Ascending aorta (tissue), 2 donors: ENCODE measurements at regions not wholly inside any gene's neighbourhood (a gene's known extent, or its start where the extent isn't known, plus 50 kb on each side); places are given as distances from the start of the nearest gene placed in this dataset.

Experiments used
- DNase-seq, 2 donors: peaks; one replicate each; pipeline ENCODE4 v3.0.0-alpha.2; 2019; ENCODE audit warnings: low spot score in 2 of 2
- H3K27ac ChIP-seq, 2 donors: fragments of 200-600 bp; sonication (generic); one replicate each; pipeline ENCODE4 v1.5.1; 2016 to 2017; ENCODE audit warnings: mild to moderate bottlenecking in 1 of 2
- H3K27me3 ChIP-seq: fragments of 200-600 bp; sonication (generic); one replicate; pipeline ENCODE4 v1.5.1; 2017
- H3K36me3 ChIP-seq, 2 donors: fragments of 200-600 bp; sonication (generic); one replicate each; pipeline ENCODE4 v1.5.1; 2016
- H3K4me1 ChIP-seq, 2 donors: fragments of 200-600 bp; sonication (generic); one replicate each; pipeline ENCODE4 v1.5.1; 2016 to 2017; ENCODE audit warnings: mild to moderate bottlenecking in 1 of 2
- H3K4me3 ChIP-seq, 2 donors: fragments of 200-600 bp; sonication (generic); one replicate each; pipeline ENCODE4 v1.5.1; 2016 to 2017; ENCODE audit warnings: mild to moderate bottlenecking in 1 of 2
- H3K9me3 ChIP-seq, 2 donors: fragments of 200-600 bp; sonication (generic); one replicate each; pipeline ENCODE4 v1.5.1; 2016
- intact Hi-C: fragments of 100-400 bp; cut with DNase I; formaldehyde crosslinking; loops from one replicate; pipeline ENCODE4 v1.15.1; 2023
- TF ChIP-seq, protein P1 (sequence below), 3 experiments: fragments of 200-600 bp in 2 of 3; fragments of 450-650 bp in 1 of 3; sonication (generic) in 2 of 3; IDR thresholded peaks; one replicate each; pipeline ENCODE4 v1.5.1; 2016 to 2019; ENCODE audit warnings: antibody characterized with exemption in 3 of 3, mild to moderate bottlenecking in 1 of 3, moderate library complexity in 1 of 3

DNA sequence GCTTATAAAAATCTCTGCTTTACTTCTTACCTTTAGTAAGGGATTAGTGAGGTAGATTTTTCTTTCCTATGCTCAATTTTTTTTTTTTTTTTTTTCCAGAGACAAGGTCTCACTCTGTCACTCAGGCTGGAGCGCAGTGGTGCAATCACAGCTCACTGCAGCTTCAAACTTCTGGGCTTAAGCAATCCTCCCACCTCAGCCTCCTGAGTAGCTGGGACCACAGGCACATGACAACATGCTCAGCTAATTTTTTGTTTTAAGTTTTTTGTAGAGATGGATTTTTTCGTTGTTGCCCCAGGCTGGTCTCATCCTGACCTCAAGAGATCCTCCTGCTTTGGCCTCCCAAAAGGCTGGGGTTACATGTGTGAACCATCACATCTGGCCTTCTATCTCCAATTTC, 58.9 kb upstream of the RREB1 start:
- H3K4me1 ChIP-seq = peaks cover 3 to 13% of the 10 kb centered on the region in 2 donors
- no peak overlapping the region for H3K4me3 ChIP-seq
- no peak overlapping the region for H3K27ac ChIP-seq
- intact Hi-C loops = no loop called here
- H3K36me3 ChIP-seq = no peaks in the 10 kb centered on the region
- no peaks in the 10 kb centered on the region for H3K27me3 ChIP-seq
- H3K9me3 ChIP-seq = no peaks in the 10 kb centered on the region
- DNase-seq = no peak
- TF ChIP-seq, protein P1, sequence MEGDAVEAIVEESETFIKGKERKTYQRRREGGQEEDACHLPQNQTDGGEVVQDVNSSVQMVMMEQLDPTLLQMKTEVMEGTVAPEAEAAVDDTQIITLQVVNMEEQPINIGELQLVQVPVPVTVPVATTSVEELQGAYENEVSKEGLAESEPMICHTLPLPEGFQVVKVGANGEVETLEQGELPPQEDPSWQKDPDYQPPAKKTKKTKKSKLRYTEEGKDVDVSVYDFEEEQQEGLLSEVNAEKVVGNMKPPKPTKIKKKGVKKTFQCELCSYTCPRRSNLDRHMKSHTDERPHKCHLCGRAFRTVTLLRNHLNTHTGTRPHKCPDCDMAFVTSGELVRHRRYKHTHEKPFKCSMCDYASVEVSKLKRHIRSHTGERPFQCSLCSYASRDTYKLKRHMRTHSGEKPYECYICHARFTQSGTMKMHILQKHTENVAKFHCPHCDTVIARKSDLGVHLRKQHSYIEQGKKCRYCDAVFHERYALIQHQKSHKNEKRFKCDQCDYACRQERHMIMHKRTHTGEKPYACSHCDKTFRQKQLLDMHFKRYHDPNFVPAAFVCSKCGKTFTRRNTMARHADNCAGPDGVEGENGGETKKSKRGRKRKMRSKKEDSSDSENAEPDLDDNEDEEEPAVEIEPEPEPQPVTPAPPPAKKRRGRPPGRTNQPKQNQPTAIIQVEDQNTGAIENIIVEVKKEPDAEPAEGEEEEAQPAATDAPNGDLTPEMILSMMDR (IDR thresholded peaks at IDR 0.05) = no peak

DNA sequence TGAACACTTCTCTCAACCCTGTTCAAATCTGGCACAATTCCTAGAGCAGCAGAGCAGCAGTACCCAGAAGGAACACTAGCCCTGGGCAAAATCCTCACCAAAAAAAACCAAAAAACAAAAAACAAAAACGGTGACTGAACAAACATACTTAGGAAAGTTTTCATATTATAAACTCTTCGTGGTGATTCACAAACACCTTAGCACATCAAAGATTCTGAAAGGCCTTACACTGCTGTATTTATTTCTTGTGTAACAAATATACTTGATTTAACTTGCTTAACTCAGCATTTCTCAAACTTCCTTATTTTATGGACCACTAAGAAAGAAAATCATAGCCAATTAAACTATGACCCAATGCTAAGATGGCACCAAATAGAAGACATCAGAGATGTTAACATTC, 57.8 kb upstream of the RREB1 start:
- H3K9me3 ChIP-seq = no peaks in the 10 kb centered on the region
- intact Hi-C loops = no loop called here
- TF ChIP-seq, protein P1 (IDR thresholded peaks at IDR 0.05) = no peak
- DNase-seq = no peak
- H3K36me3 ChIP-seq = no peaks in the 10 kb centered on the region
- no peak overlapping the region for H3K4me3 ChIP-seq
- H3K27me3 ChIP-seq = no peaks in the 10 kb centered on the region
- H3K27ac ChIP-seq = no peak overlapping the region
- H3K4me1 ChIP-seq = peaks cover 3 to 13% of the 10 kb centered on the region in 2 donors

DNA sequence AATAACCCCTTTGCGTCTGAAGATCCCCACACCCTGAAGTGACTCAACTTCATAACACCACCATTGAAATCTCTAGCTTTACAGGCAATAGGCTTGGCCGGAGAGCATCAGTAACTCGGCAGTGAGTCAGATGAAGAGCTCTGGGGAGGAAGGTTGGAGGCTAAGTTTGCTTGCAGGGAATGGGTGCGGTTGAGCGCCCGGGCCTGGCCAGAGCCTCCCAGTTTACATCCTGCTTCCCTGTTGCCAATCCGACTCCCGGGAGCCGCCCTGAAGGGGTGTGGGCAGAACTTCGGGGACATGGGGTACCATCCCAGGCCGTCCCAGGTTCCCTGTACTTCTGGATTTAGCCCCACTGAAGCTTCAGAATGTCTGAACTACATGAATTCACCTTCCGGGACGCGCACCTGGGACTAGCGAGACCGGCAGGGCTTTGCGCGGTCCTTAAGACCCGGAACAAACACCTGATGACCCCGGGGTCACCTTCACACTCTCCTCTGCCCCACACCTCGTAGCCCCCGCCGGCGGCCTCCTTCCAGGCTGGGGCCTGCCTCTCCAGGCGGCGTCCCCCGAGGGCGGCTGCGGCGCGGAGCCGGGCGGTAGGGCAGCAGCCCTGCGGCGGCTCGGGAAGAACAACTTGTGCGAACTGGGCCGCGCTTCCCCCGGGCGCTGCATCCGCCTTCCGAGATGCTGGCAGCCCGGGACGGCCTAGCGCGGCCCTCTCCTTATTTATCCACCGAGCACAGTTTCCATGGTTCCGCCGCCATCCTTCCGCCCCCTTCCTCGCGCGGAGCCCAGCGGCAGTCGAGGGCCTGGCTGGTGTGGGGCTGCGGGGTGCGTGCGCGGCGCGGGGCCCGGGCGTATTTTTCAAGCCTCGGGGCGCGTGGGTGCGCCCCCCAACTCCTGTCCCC, 56.6 kb upstream of the RREB1 start:
- TF ChIP-seq, protein P1 (IDR thresholded peaks at IDR 0.05) = no peak
- peaks cover 3 to 13% of the 10 kb centered on the region in 2 donors for H3K4me1 ChIP-seq
- intact Hi-C loops = no loop called here
- peak in 1 of 2 donors; percentile 67 for DNase-seq
- H3K27ac ChIP-seq = peak overlapping the region; percentile 27 to 48
- no peaks in the 10 kb centered on the region for H3K36me3 ChIP-seq
- no peaks in the 10 kb centered on the region for H3K27me3 ChIP-seq
- H3K4me3 ChIP-seq = peak overlapping the region; percentile 63 to 79
- H3K9me3 ChIP-seq = no peaks in the 10 kb centered on the region

DNA sequence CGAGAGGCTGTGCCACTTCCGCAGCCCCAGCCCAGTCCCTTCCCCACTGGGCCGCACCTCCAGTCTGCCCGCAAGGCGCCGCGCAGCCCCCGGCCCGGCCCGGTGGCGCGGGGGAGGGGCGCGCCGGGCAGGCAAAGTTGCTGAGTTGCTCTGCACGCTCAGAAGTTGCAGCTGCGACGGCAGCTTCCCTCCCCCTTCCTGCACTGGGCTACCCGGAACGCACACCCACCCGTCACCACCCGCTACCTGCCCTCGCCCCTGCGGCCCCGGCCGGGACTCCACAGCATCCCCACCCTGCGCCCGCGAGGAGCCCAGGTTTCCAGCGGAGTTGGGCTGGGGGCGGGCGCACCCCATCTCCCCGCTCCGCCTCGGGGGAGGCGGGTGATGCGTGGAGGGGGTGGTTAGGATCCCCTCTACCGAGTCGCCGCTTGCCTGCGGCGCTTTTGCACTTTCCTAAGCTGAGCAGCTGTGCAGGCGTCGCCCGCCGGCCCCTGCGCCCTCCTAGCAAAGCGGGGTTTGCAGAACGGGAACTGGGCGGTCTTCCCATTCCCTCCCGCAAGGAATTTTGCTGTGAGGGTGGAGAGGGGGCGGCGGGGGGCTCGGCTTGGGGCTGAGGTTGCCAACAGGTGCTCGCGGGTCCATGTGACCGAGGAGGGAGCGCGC, 55.9 kb upstream of the RREB1 start:
- no peaks in the 10 kb centered on the region for H3K9me3 ChIP-seq
- TF ChIP-seq, protein P1 (IDR thresholded peaks at IDR 0.05) = no peak
- intact Hi-C loops = no loop called here
- H3K36me3 ChIP-seq = no peaks in the 10 kb centered on the region
- peaks cover 3 to 13% of the 10 kb centered on the region in 2 donors for H3K4me1 ChIP-seq
- peak overlapping the region; percentile 63 to 79 for H3K4me3 ChIP-seq
- H3K27ac ChIP-seq = peak overlapping the region; percentile 27 to 48
- no peak for DNase-seq
- no peaks in the 10 kb centered on the region for H3K27me3 ChIP-seq

DNA sequence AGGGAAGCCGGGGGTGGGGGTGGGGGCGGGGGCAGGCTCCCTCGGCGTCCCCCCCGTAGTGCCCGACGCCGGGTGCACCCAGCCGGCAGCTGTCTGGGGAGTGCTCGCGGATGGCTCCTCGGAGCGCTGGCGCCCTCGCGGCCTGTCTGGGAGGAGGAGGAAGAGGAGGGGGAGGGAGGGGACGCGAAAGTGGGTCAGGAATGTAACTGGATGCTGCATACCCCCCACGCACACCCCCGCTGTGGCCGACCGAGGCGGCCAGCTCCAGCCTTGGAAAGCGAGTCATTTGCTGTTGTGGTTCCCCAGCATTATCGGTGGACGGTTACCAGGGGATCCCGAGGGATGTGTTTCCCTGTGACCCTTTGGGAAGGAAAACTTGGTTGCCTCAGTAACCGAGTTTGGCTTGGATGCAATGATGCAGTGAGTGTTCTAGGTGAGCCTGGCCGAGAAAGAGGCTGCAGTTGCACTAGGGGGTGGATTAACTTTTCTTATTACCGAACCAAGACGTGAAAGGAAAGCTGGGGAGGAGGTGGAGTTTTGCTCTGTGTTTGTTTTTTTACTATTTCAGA, 55.2 kb upstream of the RREB1 start:
- no peaks in the 10 kb centered on the region for H3K9me3 ChIP-seq
- H3K27me3 ChIP-seq = no peaks in the 10 kb centered on the region
- intact Hi-C loops = no loop called here
- H3K4me1 ChIP-seq = peaks cover 3 to 13% of the 10 kb centered on the region in 2 donors
- peak overlapping the region; percentile 27 to 34 for H3K27ac ChIP-seq
- peak overlapping the region; percentile 63 to 79 for H3K4me3 ChIP-seq
- H3K36me3 ChIP-seq = no peaks in the 10 kb centered on the region
- no peak for DNase-seq
- TF ChIP-seq, protein P1 (IDR thresholded peaks at IDR 0.05) = no peak
